H1 (cell line): ENCODE measurements at regions not wholly inside any gene's neighbourhood (a gene's known extent, or its start where the extent isn't known, plus 50 kb on each side); places are given as distances from the start of the nearest gene placed in this dataset.

Experiments
- EZH2 ChIP-seq: fragments of 200-600 bp; sonication (generic); IDR thresholded peaks from 2 replicates; pipeline ENCODE4 v1.7.1; 2012; ENCODE audit warnings: low read depth, mild to moderate bottlenecking, moderate library complexity, low read length, inconsistent platforms; ENCODE audit not compliant: severe bottlenecking
- NRF1 ChIP-seq: IDR thresholded peaks from 2 replicates; pipeline ENCODE4 v1.6.1; 2011; ENCODE audit warnings: mild to moderate bottlenecking, low read depth, low read length, improper control_type of control experiment
- POU5F1 ChIP-seq: IDR thresholded peaks from 2 replicates; pipeline ENCODE4 v1.6.1; 2011; ENCODE audit warnings: low read depth, mild to moderate bottlenecking, low read length, moderate library complexity
- RAD21 ChIP-seq, 2 experiments: IDR thresholded peaks in 1 of 2; conservative IDR thresholded peaks in 1 of 2; 2 replicates each; pipeline ENCODE4 v1.6.1; 2011; ENCODE audit warnings: low read depth in 2 of 2, low read length in 2 of 2, improper control_type of control experiment in 1 of 2, inconsistent platforms in 1 of 2, mild to moderate bottlenecking in 1 of 2, moderate library complexity in 1 of 2
- RFX5 ChIP-seq: IDR thresholded peaks from 2 replicates; pipeline ENCODE4 v1.6.1; 2011; ENCODE audit warnings: low read depth, low read length, improper control_type of control experiment, borderline replicate concordance
- SIX5 ChIP-seq: IDR thresholded peaks from 2 replicates; pipeline ENCODE4 v1.6.1; 2011; ENCODE audit warnings: mild to moderate bottlenecking, low read depth, low read length
- TAF7 ChIP-seq: optimal IDR thresholded peaks from 2 replicates; pipeline ENCODE3; 2011; ENCODE audit warnings: low read depth, mild to moderate bottlenecking, inconsistent platforms, low read length, moderate library complexity, borderline replicate concordance
- ZNF274 ChIP-seq: IDR thresholded peaks from 2 replicates; pipeline ENCODE4 v1.7.0; 2012; ENCODE audit warnings: low read length, borderline replicate concordance; ENCODE audit errors: extremely low read depth

GRCh38 chr15:72835294-72835890 is 51.8 kb upstream of the ADPGK start (continued):
- TF ChIP-seq RFX5 (no peak), RAD21 (IDR thresholded peaks at IDR 0.05 in 1 of 2, conservative IDR thresholded peaks at IDR 0.05 in 1 of 2; ENCODE audit: low read depth in 2 of 2, low read length in 2 of 2) (peak; percentile 63 to 73), TAF7 (no peak), SIX5 (no peak), EZH2 (no peak), ZNF274 (no peak), POU5F1 (no peak), NRF1 (0 out of 2 replicates have a peak, but pooled peaks have one; percentile 2)
